ENCODE measurements at regions not wholly inside any gene's neighbourhood (a gene's known extent, or its start where the extent isn't known, plus 50 kb on each side); places are given as distances from the start of the nearest gene placed in this dataset.

- DNase-seq (ENCODE audit: low read depth in 4 of 4, low spot score in 3 of 4), result no peak
These were observed 210.4 kb downstream of the SPTSSA start for GRCh38 chr14:34251662-34252061.

DNA sequence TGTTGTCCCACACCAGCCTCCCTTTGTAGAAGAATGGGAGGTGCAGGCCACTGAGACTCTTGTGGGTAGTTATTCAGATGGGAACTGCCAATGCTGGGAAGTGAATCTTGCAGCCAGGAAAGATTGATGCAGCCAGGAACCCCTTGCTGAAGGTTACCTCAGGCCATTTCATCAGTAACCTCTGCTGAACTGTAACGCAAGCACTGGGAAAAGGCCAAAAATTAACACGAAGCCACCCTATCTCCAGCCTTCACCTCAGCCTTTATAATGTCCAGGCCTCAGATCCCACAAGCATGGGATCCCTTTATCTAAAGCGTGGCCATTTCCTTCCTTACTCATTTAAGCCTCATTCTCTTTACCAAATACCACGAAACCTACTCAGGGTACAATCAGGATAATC, 211.1 kb downstream of the SPTSSA start:
- DNase-seq (ENCODE audit: low read depth in 4 of 4, low spot score in 3 of 4), result no peak

DNA sequence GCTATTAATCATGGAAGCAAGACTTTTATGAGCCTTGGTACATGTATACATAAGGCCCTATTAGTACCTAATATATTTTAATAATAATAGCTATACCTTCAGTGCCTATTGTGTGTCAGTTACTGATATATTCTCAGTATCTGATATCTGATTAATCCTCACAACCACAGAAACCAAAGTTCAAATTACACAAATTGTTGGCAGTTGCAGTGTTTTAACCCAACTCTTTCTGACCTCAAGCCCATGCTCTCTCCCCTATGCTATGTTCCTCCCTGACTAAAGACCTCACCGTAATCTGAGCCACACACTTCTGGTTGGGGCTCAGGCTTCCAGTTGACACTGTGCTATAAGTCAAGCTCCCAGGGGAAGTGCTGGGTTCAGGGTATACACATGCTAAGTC, 214.4 kb downstream of the SPTSSA start:
- no peak for DNase-seq (ENCODE audit: low read depth in 4 of 4, low spot score in 3 of 4)

GRCh38 chr14:34246206-34246605, 215.8 kb downstream of the SPTSSA start:
- no peak for DNase-seq (ENCODE audit: low read depth in 4 of 4, low spot score in 3 of 4)

- DNase-seq (ENCODE audit: low read depth in 4 of 4, low spot score in 3 of 4), result no peak
These were observed 218.6 kb downstream of the SPTSSA start for GRCh38 chr14:34243401-34243800.

GRCh38 chr14:34243001-34243400, 219.0 kb downstream of the SPTSSA start:
- no peak for DNase-seq (ENCODE audit: low read depth in 4 of 4, low spot score in 3 of 4)

GRCh38 chr14:34241185-34241711, 220.8 kb downstream of the SPTSSA start:
- DNase-seq (ENCODE audit: low read depth in 4 of 4, low spot score in 3 of 4), result no peak

- DNase-seq (ENCODE audit: low read depth in 4 of 4, low spot score in 3 of 4), result no peak
These were observed 223.4 kb downstream of the SPTSSA start for GRCh38 chr14:34238610-34239009.

DNA sequence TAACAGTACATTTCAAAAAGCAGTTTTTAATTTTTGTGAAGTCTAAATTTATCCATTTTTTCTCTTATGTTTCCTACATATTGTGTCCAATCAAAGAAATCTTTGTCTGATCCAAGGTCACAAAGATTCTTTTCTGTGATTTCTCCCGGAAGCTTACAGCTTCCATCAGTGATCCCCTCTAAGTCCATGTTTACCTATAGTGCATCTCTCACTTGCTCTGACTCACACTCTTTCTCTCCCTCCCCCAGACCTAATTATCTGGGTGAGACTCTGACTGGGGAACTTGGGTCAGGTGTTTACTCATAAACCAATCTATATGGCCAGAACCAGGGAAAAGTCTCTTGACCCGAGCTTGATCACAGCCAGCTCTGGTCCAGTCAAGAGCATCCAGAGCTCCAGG, 224.4 kb downstream of the SPTSSA start:
- no peak for DNase-seq (ENCODE audit: low read depth in 4 of 4, low spot score in 3 of 4)

- DNase-seq (ENCODE audit: low read depth in 4 of 4, low spot score in 3 of 4), result no peak
These were observed 225.0 kb downstream of the SPTSSA start for GRCh38 chr14:34237081-34237480.

- DNase-seq (ENCODE audit: low read depth in 4 of 4, low spot score in 3 of 4), result no peak
These were observed 226.3 kb downstream of the SPTSSA start for GRCh38 chr14:34235643-34236300.

- no peak for DNase-seq (ENCODE audit: low read depth in 4 of 4, low spot score in 3 of 4)
These were observed 227.8 kb downstream of the SPTSSA start for GRCh38 chr14:34234258-34234657.

DNA sequence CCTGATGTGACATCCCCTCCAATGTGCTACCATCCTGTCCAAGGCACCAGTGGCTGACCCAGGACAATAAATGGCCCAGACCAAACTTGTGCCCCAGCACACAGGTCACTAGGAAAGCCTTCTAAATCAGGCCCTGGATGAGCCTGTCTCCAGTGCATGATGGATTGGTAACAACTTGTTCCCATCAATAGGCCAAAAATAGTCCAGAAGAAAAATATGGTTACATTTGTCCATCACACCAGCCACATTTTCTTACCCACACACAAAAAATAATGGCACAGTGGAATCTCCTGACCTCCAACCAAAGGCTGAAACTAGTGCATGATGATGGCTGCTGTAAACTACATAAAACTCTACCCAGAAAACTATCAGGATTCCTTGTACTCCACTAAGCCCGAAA, 228.4 kb downstream of the SPTSSA start:
- DNase-seq (ENCODE audit: low read depth in 4 of 4, low spot score in 3 of 4), result no peak

DNA sequence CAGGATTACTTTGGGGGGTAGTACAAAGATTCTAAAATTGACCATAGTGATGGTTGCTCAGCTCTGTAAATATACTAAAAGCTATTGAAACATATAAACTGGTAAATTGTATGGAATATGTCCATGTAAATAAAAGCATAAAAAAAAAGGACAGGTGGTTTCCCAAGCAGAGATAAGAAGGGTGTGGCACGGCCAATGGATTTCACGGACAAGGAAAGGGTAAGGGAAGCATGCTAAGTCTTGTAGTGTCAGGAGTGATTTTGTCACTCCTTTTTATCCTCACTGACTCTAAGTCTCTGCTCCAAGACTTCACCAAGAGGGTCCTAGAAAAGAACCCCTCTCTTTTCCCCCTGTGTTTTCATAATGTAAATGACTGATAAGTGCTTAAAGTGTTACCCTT, 229.2 kb downstream of the SPTSSA start:
- no peak for DNase-seq (ENCODE audit: low read depth in 4 of 4, low spot score in 3 of 4)

GRCh38 chr14:34231626-34232025, 230.4 kb downstream of the SPTSSA start:
- no peak for DNase-seq (ENCODE audit: low read depth in 4 of 4, low spot score in 3 of 4)

GRCh38 chr14:34229140-34229539, 232.9 kb downstream of the SPTSSA start:
- DNase-seq (ENCODE audit: low read depth in 4 of 4, low spot score in 3 of 4), result no peak

DNA sequence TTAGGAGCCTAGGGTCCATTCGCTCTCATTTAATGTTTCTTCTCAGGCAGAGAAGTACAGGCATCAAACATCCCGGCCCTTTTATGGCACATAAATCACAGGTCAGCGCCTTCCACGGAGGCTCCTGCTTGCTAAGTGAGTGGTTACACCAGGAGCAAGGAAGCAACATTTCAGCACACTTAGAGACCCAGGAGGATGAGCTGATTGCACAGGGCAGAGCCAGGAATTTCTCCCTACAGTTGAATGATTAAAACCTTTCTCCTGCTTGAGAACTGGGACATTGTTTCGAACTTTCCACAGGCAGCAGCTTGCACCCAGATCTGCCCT, 233.4 kb downstream of the SPTSSA start:
- DNase-seq (ENCODE audit: low read depth in 4 of 4, low spot score in 3 of 4), result no peak

DNA sequence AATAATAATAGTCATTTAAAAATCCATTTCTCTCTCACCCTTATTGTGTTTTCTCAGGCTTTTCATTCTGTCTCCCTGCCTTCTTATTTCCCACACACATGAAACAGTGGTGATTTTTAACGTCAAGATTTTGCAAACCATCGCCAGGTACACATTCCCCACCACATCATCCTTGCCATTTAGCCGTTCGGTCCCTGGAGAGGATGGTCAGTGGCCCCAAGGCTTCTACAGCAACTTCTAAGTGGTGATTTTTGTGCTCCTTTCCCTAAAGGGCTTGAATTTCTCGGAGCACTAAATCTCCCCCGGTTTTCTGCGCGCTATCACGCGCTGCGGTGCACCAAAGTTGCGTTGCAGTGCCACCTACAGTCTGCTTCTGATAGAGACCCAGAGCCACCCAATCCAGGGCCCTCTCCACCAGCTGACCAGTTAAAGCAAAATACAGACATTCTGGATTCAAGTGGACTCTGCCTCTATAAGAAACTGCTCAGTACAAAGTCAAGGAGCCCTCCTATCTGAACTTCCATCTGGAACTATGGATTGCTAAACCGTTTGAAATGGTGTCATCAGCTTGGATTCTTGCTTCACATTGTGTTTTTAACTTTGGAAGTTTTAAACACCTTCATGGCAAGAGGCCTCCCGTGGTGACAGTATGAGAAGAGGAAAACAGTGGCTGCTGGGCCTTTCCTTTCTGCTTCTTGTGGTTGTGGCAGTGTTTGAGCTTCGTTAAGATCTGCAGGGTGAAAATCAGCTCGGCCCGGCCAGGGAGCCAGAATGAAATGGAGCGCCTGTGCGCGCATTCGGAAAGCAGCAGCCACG, 234.0 kb downstream of the SPTSSA start:
- DNase-seq (ENCODE audit: low read depth in 4 of 4, low spot score in 3 of 4), result peak; percentile 43 to 61 (median 56)

- no peak for DNase-seq (ENCODE audit: low read depth in 4 of 4, low spot score in 3 of 4)
These were observed 237.8 kb downstream of the SPTSSA start for GRCh38 chr14:34224221-34224620.

DNA sequence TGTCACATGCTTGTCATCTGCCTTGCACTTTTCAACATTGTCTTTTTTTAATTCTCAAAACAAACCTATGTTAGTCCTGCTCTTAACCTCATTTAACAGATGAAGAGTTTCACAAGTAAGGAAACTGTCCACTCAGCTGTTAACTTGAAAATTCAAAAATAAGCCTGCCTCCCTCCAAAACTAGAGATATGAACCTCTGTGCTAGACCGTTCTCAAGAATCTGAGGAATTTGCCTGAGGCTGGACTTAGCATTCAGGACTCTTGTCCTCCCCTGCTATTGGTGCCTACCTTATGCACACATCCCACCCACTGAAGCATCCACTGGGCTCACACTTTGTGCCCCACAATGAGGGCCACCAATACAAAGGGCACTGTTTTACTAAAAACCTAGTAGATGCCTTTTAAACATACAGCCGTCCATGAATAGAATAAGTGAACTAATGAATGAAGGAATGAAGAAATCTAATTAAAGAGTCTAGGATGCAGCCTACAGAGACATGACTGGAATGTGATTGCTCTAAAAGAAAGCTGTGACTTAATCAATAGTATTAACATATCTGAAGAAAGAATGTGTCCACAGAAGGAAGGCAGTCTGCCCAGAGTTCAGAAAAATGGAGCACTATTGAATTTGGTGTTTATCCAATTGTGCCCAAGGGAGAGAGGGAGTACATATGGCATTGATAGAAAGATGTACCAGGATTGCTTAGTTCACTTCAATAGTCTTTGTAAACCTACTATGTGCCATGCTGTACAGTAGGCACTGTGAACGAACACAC, 238.5 kb downstream of the SPTSSA start:
- no peak for DNase-seq (ENCODE audit: low read depth in 4 of 4, low spot score in 3 of 4)

DNA sequence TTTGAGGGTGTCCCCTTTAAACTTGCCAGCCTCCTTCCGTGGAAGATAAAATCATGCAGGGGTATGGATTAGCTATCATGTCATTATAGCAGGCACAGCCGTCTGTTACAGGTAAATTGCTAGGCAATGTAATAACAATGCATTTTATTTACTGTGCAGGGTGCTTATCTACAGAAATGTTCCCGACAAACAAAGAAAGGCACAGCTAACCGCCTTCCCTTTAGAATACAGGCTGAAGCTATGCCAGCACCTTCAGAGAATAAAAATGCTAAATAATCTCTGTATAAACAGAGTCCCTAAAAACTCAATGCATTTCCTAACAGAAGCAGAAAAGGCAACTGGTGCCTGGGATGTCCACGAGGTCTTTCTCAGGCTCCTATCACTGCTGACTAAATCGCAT, 239.2 kb downstream of the SPTSSA start:
- DNase-seq (ENCODE audit: low read depth in 4 of 4, low spot score in 3 of 4), result no peak
